ENCODE measurements at regions not wholly inside any gene's neighbourhood (a gene's known extent, or its start where the extent isn't known, plus 50 kb on each side); places are given as distances from the start of the nearest gene placed in this dataset.

GRCh38 chr2:234247453-234248180, 197.1 kb downstream of the SPP2 start:
- TF ChIP-seq, protein P1, sequence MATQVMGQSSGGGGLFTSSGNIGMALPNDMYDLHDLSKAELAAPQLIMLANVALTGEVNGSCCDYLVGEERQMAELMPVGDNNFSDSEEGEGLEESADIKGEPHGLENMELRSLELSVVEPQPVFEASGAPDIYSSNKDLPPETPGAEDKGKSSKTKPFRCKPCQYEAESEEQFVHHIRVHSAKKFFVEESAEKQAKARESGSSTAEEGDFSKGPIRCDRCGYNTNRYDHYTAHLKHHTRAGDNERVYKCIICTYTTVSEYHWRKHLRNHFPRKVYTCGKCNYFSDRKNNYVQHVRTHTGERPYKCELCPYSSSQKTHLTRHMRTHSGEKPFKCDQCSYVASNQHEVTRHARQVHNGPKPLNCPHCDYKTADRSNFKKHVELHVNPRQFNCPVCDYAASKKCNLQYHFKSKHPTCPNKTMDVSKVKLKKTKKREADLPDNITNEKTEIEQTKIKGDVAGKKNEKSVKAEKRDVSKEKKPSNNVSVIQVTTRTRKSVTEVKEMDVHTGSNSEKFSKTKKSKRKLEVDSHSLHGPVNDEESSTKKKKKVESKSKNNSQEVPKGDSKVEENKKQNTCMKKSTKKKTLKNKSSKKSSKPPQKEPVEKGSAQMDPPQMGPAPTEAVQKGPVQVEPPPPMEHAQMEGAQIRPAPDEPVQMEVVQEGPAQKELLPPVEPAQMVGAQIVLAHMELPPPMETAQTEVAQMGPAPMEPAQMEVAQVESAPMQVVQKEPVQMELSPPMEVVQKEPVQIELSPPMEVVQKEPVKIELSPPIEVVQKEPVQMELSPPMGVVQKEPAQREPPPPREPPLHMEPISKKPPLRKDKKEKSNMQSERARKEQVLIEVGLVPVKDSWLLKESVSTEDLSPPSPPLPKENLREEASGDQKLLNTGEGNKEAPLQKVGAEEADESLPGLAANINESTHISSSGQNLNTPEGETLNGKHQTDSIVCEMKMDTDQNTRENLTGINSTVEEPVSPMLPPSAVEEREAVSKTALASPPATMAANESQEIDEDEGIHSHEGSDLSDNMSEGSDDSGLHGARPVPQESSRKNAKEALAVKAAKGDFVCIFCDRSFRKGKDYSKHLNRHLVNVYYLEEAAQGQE (IDR thresholded peaks at IDR 0.05; ENCODE audit: insufficient replicate concordance, low read depth): no peak
- TF ChIP-seq, protein P2, sequence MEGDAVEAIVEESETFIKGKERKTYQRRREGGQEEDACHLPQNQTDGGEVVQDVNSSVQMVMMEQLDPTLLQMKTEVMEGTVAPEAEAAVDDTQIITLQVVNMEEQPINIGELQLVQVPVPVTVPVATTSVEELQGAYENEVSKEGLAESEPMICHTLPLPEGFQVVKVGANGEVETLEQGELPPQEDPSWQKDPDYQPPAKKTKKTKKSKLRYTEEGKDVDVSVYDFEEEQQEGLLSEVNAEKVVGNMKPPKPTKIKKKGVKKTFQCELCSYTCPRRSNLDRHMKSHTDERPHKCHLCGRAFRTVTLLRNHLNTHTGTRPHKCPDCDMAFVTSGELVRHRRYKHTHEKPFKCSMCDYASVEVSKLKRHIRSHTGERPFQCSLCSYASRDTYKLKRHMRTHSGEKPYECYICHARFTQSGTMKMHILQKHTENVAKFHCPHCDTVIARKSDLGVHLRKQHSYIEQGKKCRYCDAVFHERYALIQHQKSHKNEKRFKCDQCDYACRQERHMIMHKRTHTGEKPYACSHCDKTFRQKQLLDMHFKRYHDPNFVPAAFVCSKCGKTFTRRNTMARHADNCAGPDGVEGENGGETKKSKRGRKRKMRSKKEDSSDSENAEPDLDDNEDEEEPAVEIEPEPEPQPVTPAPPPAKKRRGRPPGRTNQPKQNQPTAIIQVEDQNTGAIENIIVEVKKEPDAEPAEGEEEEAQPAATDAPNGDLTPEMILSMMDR (IDR thresholded peaks at IDR 0.05; ENCODE audit: insufficient read depth, low read length): no peak
- TF ChIP-seq POLR2AphosphoS5 (IDR thresholded peaks at IDR 0.05; ENCODE audit: low read depth) (no peak), GABPA (IDR thresholded peaks at IDR 0.05; ENCODE audit: low read depth) (no peak), SPI1 (IDR thresholded peaks at IDR 0.05; ENCODE audit: borderline replicate concordance, low read depth) (no peak)
